Nephron (organoid): ENCODE measurements at regions not wholly inside any gene's neighbourhood (a gene's known extent, or its start where the extent isn't known, plus 50 kb on each side); places are given as distances from the start of the nearest gene placed in this dataset.
A peak's percentile ranks its signal among the peaks of the same experiment; 100 is the strongest.

Experiments used
- H3K27ac Mint-ChIP-seq, 3 experiments: 2 replicates each; pipeline ENCODE4 v1.8.0; 2020; ENCODE audit warnings: mixed read lengths in 3 of 3, mild to moderate bottlenecking in 2 of 3, moderate library complexity in 1 of 3
- H3K27me3 Mint-ChIP-seq: 2 replicates; pipeline ENCODE4 v1.8.0; 2021; ENCODE audit warnings: low read depth, mild to moderate bottlenecking, moderate library complexity, mixed read lengths
- H3K36me3 Mint-ChIP-seq: 2 replicates; pipeline ENCODE4 v1.8.0; 2020; ENCODE audit warnings: low read depth, mixed read lengths
- H3K4me1 Mint-ChIP-seq: 2 replicates; pipeline ENCODE4 v1.8.0; 2020; ENCODE audit warnings: mixed read lengths
- H3K4me3 Mint-ChIP-seq, 3 experiments: 2 replicates each; pipeline ENCODE4 v1.8.0; 2020; ENCODE audit warnings: mild to moderate bottlenecking in 3 of 3, mixed read lengths in 3 of 3, moderate library complexity in 2 of 3
- H3K9me3 Mint-ChIP-seq: 2 replicates; pipeline ENCODE4 v1.8.0; 2020; ENCODE audit warnings: mixed read lengths
- CTCF ChIP-seq, 3 experiments: fragments of 200-600 bp; sonication (generic); IDR thresholded peaks; one replicate each; pipeline ENCODE4 v1.5.0; 2021; ENCODE audit warnings: antibody characterized with exemption in 3 of 3; ENCODE audit not compliant: unreplicated experiment in 3 of 3

GRCh38 chr6:133621751-133622150 lies 267.2 kb upstream of the TCF21 start:
- Mint-ChIP-seq H3K9me3 (peaks cover 23% of the 10 kb centered on the region), H3K4me3 (peak overlapping the region in 1 of 3 experiments; percentile 1), H3K27me3 (no peaks in the 10 kb centered on the region), H3K4me1 (peaks cover 41% of the 10 kb centered on the region), H3K36me3 (peaks cover 16% of the 10 kb centered on the region), H3K27ac (peak overlapping the region; percentile 37 to 85 (median 82))
- no peak for TF ChIP-seq CTCF (IDR thresholded peaks at IDR 0.05; ENCODE audit: unreplicated experiment in 3 of 3)

GRCh38 chr6:133623065-133623464 lies 265.8 kb upstream of the TCF21 start:
- Mint-ChIP-seq H3K4me3 (peak overlapping the region in 2 of 3 experiments; percentile 5 to 29), H3K27me3 (no peaks in the 10 kb centered on the region), H3K27ac (peak overlapping the region; percentile 82 to 91 (median 89)), H3K9me3 (peaks cover 12% of the 10 kb centered on the region), H3K4me1 (peaks cover 41% of the 10 kb centered on the region), H3K36me3 (peaks cover 6% of the 10 kb centered on the region)
- no peak for TF ChIP-seq CTCF (IDR thresholded peaks at IDR 0.05; ENCODE audit: unreplicated experiment in 3 of 3)

GRCh38 chr6:133623621-133624020 lies 265.3 kb upstream of the TCF21 start:
- peak overlapping the region; percentile 82 to 91 (median 89) for H3K27ac Mint-ChIP-seq
- peaks cover 2% of the 10 kb centered on the region for H3K36me3 Mint-ChIP-seq
- H3K9me3 Mint-ChIP-seq: peaks cover 7% of the 10 kb centered on the region
- H3K4me3 Mint-ChIP-seq: no peak overlapping the region
- peaks cover 41% of the 10 kb centered on the region for H3K4me1 Mint-ChIP-seq
- TF ChIP-seq CTCF (IDR thresholded peaks at IDR 0.05; ENCODE audit: unreplicated experiment in 3 of 3): no peak
- no peaks in the 10 kb centered on the region for H3K27me3 Mint-ChIP-seq

- Mint-ChIP-seq H3K27me3 (no peaks in the 10 kb centered on the region), H3K4me1 (peaks cover 48% of the 10 kb centered on the region), H3K36me3 (no peaks in the 10 kb centered on the region), H3K9me3 (no peaks in the 10 kb centered on the region), H3K4me3 (no peak overlapping the region), H3K27ac (peak overlapping the region; percentile 39 to 88 (median 82))
- TF ChIP-seq CTCF (IDR thresholded peaks at IDR 0.05; ENCODE audit: unreplicated experiment in 3 of 3): no peak
These were observed 262.7 kb upstream of the TCF21 start for GRCh38 chr6:133626096-133626666.

- Mint-ChIP-seq H3K4me1 (peaks cover 15% of the 10 kb centered on the region), H3K9me3 (no peaks in the 10 kb centered on the region), H3K27me3 (no peaks in the 10 kb centered on the region), H3K4me3 (no peak overlapping the region), H3K27ac (no peak overlapping the region), H3K36me3 (no peaks in the 10 kb centered on the region)
- TF ChIP-seq CTCF (IDR thresholded peaks at IDR 0.05; ENCODE audit: unreplicated experiment in 3 of 3): no peak
These were observed 258.9 kb upstream of the TCF21 start for GRCh38 chr6:133629970-133630369.

GRCh38 chr6:133630651-133631050 lies 258.3 kb upstream of the TCF21 start:
- Mint-ChIP-seq H3K4me1 (peaks cover 11% of the 10 kb centered on the region), H3K4me3 (no peak overlapping the region), H3K27me3 (no peaks in the 10 kb centered on the region), H3K36me3 (no peaks in the 10 kb centered on the region), H3K27ac (peak overlapping the region in 1 of 3 experiments; percentile 55), H3K9me3 (no peaks in the 10 kb centered on the region)
- TF ChIP-seq CTCF (IDR thresholded peaks at IDR 0.05; ENCODE audit: unreplicated experiment in 3 of 3): no peak
